Tibial artery (tissue), 4 donors: ENCODE measurements at regions not wholly inside any gene's neighbourhood (a gene's known extent, or its start where the extent isn't known, plus 50 kb on each side); places are given as distances from the start of the nearest gene placed in this dataset.

ENCODE experiments used
- DNase-seq, 2 donors: peaks; one replicate each; pipeline ENCODE4 v3.0.0-alpha.2; 2019
- H3K27ac ChIP-seq, 2 donors: fragments of 200-600 bp; sonication (generic) in 1 of 2; 1 replicate in 1 of 2; 2 replicates in 1 of 2; pipeline ENCODE4 v1.5.1; 2018 to 2019; ENCODE audit warnings: mild to moderate bottlenecking in 1 of 2
- H3K27me3 ChIP-seq, 2 donors: fragments of 200-600 bp; sonication (generic) in 1 of 2; one replicate each; pipeline versions ENCODE4 v1.5.1 to v1.6.0; 2016 to 2019
- H3K36me3 ChIP-seq, 3 donors: fragments of 200-600 bp; sonication (generic) in 2 of 3; one replicate each; pipeline ENCODE4 v1.5.1; 2016 to 2019; ENCODE audit warnings: mild to moderate bottlenecking in 2 of 3
- H3K4me1 ChIP-seq, 4 donors: fragments of 200-600 bp; sonication (generic) in 2 of 4; 1 replicate in 3 of 4; 2 replicates in 1 of 4; pipeline ENCODE4 v1.5.1; 2016 to 2019
- H3K4me3 ChIP-seq, 2 donors: fragments of 200-600 bp; sonication (generic) in 1 of 2; 1 replicate in 1 of 2; 2 replicates in 1 of 2; pipeline ENCODE4 v1.5.1; 2018 to 2019; ENCODE audit warnings: mild to moderate bottlenecking in 2 of 2
- H3K9me3 ChIP-seq, 3 donors: fragments of 200-600 bp; sonication (generic) in 1 of 3; one replicate each; pipeline ENCODE4 v1.5.1; 2016 to 2019
- intact Hi-C: fragments of 100-400 bp; cut with DNase I; formaldehyde crosslinking; loops from one replicate; pipeline ENCODE4 v1.15.0; 2023; ENCODE audit warnings: low total_unique reads
- TF ChIP-seq, protein P1 (sequence below), 2 experiments: fragments of 200-600 bp in 1 of 2; fragments of 450-650 bp in 1 of 2; IDR thresholded peaks; one replicate each; pipeline ENCODE4 v1.5.1; 2017 to 2019; ENCODE audit warnings: antibody characterized with exemption in 2 of 2, mild to moderate bottlenecking in 1 of 2, moderate library complexity in 1 of 2

DNA sequence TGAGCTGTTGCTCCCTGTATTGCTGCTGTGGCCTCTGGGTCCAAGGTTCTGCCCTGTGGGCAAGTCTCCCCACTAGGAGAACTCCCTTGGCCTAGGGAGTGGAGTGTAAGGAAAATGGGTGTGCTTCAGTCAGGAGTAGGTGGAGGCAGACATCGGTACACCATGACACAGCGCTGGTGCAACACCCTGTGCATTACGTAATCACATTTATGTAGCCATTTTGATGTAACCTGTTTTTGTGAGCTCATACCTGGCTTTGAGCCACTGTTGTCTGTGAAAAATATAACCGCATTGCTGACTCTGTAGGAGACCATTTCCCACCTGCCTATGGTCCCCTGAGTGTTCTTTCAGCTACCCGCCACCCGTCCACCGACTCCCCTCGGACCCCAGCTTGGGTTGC lies 700.5 kb upstream of the AGA start:
- no peak overlapping the region for H3K4me3 ChIP-seq
- H3K9me3 ChIP-seq = no peaks in the 10 kb centered on the region
- TF ChIP-seq, protein P1, sequence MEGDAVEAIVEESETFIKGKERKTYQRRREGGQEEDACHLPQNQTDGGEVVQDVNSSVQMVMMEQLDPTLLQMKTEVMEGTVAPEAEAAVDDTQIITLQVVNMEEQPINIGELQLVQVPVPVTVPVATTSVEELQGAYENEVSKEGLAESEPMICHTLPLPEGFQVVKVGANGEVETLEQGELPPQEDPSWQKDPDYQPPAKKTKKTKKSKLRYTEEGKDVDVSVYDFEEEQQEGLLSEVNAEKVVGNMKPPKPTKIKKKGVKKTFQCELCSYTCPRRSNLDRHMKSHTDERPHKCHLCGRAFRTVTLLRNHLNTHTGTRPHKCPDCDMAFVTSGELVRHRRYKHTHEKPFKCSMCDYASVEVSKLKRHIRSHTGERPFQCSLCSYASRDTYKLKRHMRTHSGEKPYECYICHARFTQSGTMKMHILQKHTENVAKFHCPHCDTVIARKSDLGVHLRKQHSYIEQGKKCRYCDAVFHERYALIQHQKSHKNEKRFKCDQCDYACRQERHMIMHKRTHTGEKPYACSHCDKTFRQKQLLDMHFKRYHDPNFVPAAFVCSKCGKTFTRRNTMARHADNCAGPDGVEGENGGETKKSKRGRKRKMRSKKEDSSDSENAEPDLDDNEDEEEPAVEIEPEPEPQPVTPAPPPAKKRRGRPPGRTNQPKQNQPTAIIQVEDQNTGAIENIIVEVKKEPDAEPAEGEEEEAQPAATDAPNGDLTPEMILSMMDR (IDR thresholded peaks at IDR 0.05) = no peak
- peak in 1 of 2 donors; percentile 32 for DNase-seq
- no peaks in the 10 kb centered on the region for H3K36me3 ChIP-seq
- intact Hi-C loops = no loop called here
- no peaks in the 10 kb centered on the region for H3K27me3 ChIP-seq
- H3K27ac ChIP-seq = no peak overlapping the region
- H3K4me1 ChIP-seq = no peaks in the 10 kb centered on the region

DNA sequence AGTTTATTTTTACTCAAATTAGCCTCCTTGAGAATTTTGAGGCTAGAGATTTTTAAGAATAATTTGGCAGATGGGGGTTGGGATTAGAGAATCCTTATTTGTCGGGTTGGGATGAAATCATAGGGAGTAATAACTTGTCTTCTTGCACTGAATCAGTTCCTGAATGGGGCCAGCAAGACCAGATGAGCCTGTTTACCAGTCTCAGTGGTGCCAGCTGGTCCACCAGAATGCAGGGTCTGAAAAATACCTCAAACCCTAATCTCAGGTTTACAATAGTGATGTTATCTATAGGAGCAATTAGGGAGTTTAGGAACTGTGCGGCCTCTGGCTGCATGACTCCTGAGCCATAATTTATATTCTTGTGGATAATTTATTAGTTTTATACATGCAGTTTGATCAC lies 705.9 kb upstream of the AGA start:
- Histone ChIP-seq H3K4me3 (no peak overlapping the region), H3K36me3 (no peaks in the 10 kb centered on the region), H3K4me1 (no peaks in the 10 kb centered on the region), H3K27me3 (no peaks in the 10 kb centered on the region), H3K9me3 (no peaks in the 10 kb centered on the region), H3K27ac (no peak overlapping the region)
- no peak for DNase-seq
- intact Hi-C loops = no loop called here
- TF ChIP-seq, protein P1 (IDR thresholded peaks at IDR 0.05) = no peak

GRCh38 chr4:178165251-178165950 lies 723.2 kb upstream of the AGA start:
- TF ChIP-seq, protein P1 (IDR thresholded peaks at IDR 0.05) = no peak
- no peak overlapping the region for H3K4me3 ChIP-seq
- DNase-seq = no peak
- intact Hi-C loops = no loop called here
- H3K36me3 ChIP-seq = no peaks in the 10 kb centered on the region
- H3K4me1 ChIP-seq = no peaks in the 10 kb centered on the region
- H3K9me3 ChIP-seq = peaks cover 0 to 12% (median 0%) of the 10 kb centered on the region in 3 donors
- H3K27me3 ChIP-seq = no peaks in the 10 kb centered on the region
- no peak overlapping the region for H3K27ac ChIP-seq

DNA sequence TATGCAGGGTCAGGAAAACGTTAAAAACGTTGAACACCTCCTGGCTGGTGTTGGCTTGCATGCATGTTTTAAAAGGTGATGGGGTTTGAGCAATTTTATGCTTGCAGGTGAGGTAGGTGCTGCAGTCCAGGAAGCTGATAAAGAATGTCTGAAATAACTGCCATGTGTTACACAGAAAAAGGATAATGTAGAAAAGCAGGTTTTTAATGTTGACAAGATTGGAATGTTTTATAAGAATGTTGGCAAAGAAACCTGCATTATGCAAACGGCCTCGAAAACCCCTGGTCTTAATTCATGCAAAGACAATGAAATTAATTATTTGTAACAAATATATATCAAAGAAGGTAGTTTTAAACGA lies 723.7 kb upstream of the AGA start:
- Histone ChIP-seq H3K27me3 (no peaks in the 10 kb centered on the region), H3K9me3 (peaks cover 0 to 7% (median 0%) of the 10 kb centered on the region in 3 donors), H3K4me1 (no peaks in the 10 kb centered on the region), H3K4me3 (no peak overlapping the region), H3K27ac (no peak overlapping the region), H3K36me3 (no peaks in the 10 kb centered on the region)
- intact Hi-C loops = no loop called here
- TF ChIP-seq, protein P1 (IDR thresholded peaks at IDR 0.05) = no peak
- DNase-seq = no peak

GRCh38 chr4:178173771-178174170 lies 731.5 kb upstream of the AGA start:
- Histone ChIP-seq H3K27ac (no peak overlapping the region), H3K9me3 (no peaks in the 10 kb centered on the region), H3K4me3 (no peak overlapping the region), H3K4me1 (no peaks in the 10 kb centered on the region), H3K36me3 (no peaks in the 10 kb centered on the region), H3K27me3 (no peaks in the 10 kb centered on the region)
- intact Hi-C loops = no loop called here
- DNase-seq = no peak
- TF ChIP-seq, protein P1 (IDR thresholded peaks at IDR 0.05) = no peak

GRCh38 chr4:178174756-178175155 lies 732.5 kb upstream of the AGA start:
- Histone ChIP-seq H3K27ac (no peak overlapping the region), H3K4me1 (no peaks in the 10 kb centered on the region), H3K36me3 (no peaks in the 10 kb centered on the region), H3K9me3 (no peaks in the 10 kb centered on the region), H3K4me3 (no peak overlapping the region), H3K27me3 (no peaks in the 10 kb centered on the region)
- TF ChIP-seq, protein P1 (IDR thresholded peaks at IDR 0.05) = no peak
- no peak for DNase-seq
- intact Hi-C loops = no loop called here
